GM12878 (cell line): ENCODE measurements at regions not wholly inside any gene's neighbourhood (a gene's known extent, or its start where the extent isn't known, plus 50 kb on each side); places are given as distances from the start of the nearest gene placed in this dataset.

ENCODE experiments used
- ATAC-seq: fragments of 200-7000 bp; cut with Tn5 transposase; 3 replicates; pipeline ENCODE4 v1.9.1; 2020; ENCODE audit warnings: mild to moderate bottlenecking, moderate library complexity
- BruUV-seq: library from RNA; stranded (reverse); fragments of 400-500 nt; replicated peaks from 2 replicates; lab custom pipeline; 2021; lab: Mats Ljungman, UMichigan
- CTCF ChIA-PET: fragments of 300-600 bp; sonication (Branson Sonifier 250); formaldehyde crosslinking; extraction: SDS; loops from one replicate; lab custom pipeline; 2021; ENCODE audit warnings: inconsistent platforms; lab: Yijun Ruan, JAX
- POLR2A ChIA-PET: fragments of 350-600 bp; formaldehyde crosslinking; extraction: SDS; loops from one replicate; lab custom pipeline; 2021; ENCODE audit warnings: inconsistent platforms; lab: Charles Lee
- RAD21 ChIA-PET: fragments of 300-600 bp; sonication (Branson Sonifier 250); formaldehyde crosslinking; loops from one replicate; lab custom pipeline; 2023; ENCODE audit warnings: antibody characterized with exemption; ENCODE audit not compliant: unreplicated experiment; lab: Charles Lee
- SMC1A ChIA-PET: fragments of 300-600 bp; sonication (Branson Sonifier 250); formaldehyde crosslinking; loops from one replicate; lab custom pipeline; 2023; ENCODE audit not compliant: unreplicated experiment, uncharacterized antibody; lab: Charles Lee
- DNase-seq: peaks from one replicate; pipeline ENCODE4 v3.0.0-alpha.2; 2011; ENCODE audit warnings: low read depth, low spot score
- FAIRE-seq: peaks from 3 replicates; lab custom pipeline; 2011; peaks lifted over from hg19 to GRCh38; lab: Jason Lieb, UNC
- H2AFZ ChIP-seq: 2 replicates; pipeline ENCODE4 v1.6.0; 2011; ENCODE audit warnings: low read depth, low read length, control low read depth; ENCODE audit not compliant: control insufficient read depth
- H3K27ac ChIP-seq: 2 replicates; pipeline ENCODE4 v1.5.1; 2011; ENCODE audit warnings: control low read depth; ENCODE audit not compliant: control insufficient read depth, insufficient read depth
- H3K27me3 ChIP-seq, 2 experiments: replicated peaks in 1 of 2; 2 replicates each; pipeline versions ENCODE4 v1.6.0 to v1.6.1; 2011; ENCODE audit warnings: low read length in 1 of 2; ENCODE audit not compliant: control insufficient read depth in 2 of 2, insufficient read depth in 2 of 2
- H3K36me3 ChIP-seq, 2 experiments: 2 replicates each; pipeline ENCODE4 v1.5.1; 2011; ENCODE audit warnings: low read length in 1 of 2; ENCODE audit not compliant: control insufficient read depth in 2 of 2, insufficient read depth in 2 of 2
- H3K4me1 ChIP-seq: 2 replicates; pipeline ENCODE4 v1.6.1; 2011; ENCODE audit warnings: mild to moderate bottlenecking, low read length, moderate library complexity, mixed read lengths; ENCODE audit not compliant: control insufficient read depth, insufficient read depth
- H3K4me2 ChIP-seq: 2 replicates; pipeline ENCODE4 v1.6.0; 2011; ENCODE audit warnings: control low read depth; ENCODE audit not compliant: control insufficient read depth, insufficient read depth
- H3K4me3 ChIP-seq: fragments of 200-600 bp; sonication (generic); 2 replicates; pipeline ENCODE4 v1.5.1; 2016
- H3K79me2 ChIP-seq: 2 replicates; pipeline ENCODE4 v1.6.0; 2011; ENCODE audit warnings: low read length; ENCODE audit not compliant: control insufficient read depth, insufficient read depth
- H3K9ac ChIP-seq: 2 replicates; pipeline ENCODE4 v1.8.0; 2011; ENCODE audit warnings: low read length, control low read depth, mixed read lengths; ENCODE audit not compliant: control insufficient read depth, insufficient read depth
- H3K9me3 ChIP-seq: replicated peaks from 3 replicates; pipeline ENCODE4 v1.5.1; 2011; ENCODE audit warnings: mild to moderate bottlenecking, low read length; ENCODE audit not compliant: control insufficient read depth, insufficient read depth
- H4K20me1 ChIP-seq: 2 replicates; pipeline ENCODE4 v1.6.0; 2011; ENCODE audit not compliant: control insufficient read depth, insufficient read depth
- CHD1 ChIP-seq: IDR thresholded peaks from 2 replicates; pipeline ENCODE4 v1.6.1; 2012; ENCODE audit warnings: low read depth, low read length, improper control_type of control experiment
- EED ChIP-seq: sonication (generic); IDR thresholded peaks from 2 replicates; pipeline ENCODE4 v1.6.1; 2016; ENCODE audit warnings: antibody characterized with exemption, low read depth
- EZH2 ChIP-seq: IDR thresholded peaks from 2 replicates; pipeline ENCODE4 v1.6.1; 2012; ENCODE audit warnings: low read depth, mild to moderate bottlenecking, control low read depth, inconsistent platforms, low read length, borderline replicate concordance; ENCODE audit not compliant: control insufficient read depth
- FOXM1 ChIP-seq: IDR thresholded peaks from 2 replicates; pipeline ENCODE4 v1.6.1; 2012; ENCODE audit warnings: low read depth, mild to moderate bottlenecking, inconsistent platforms, low read length, moderate library complexity
- GATAD2B ChIP-seq: fragments of 450-650 bp; conservative IDR thresholded peaks from 2 replicates; pipeline ENCODE4 v1.6.1; 2017; ENCODE audit warnings: low read depth, mild to moderate bottlenecking, moderate library complexity
- KAT2A ChIP-seq: conservative IDR thresholded peaks from 2 replicates; pipeline ENCODE4 v1.6.1; 2011; ENCODE audit warnings: low read depth, low read length; ENCODE audit not compliant: control insufficient read depth
- MTA2 ChIP-seq: fragments of 450-650 bp; IDR thresholded peaks from 2 replicates; pipeline ENCODE4 v1.6.1; 2016; ENCODE audit warnings: low read depth, mild to moderate bottlenecking, moderate library complexity
- NR2F1 ChIP-seq: fragments of 450-650 bp; conservative IDR thresholded peaks from 2 replicates; pipeline ENCODE4 v1.6.1; 2017; ENCODE audit warnings: mild to moderate bottlenecking
- PML ChIP-seq: IDR thresholded peaks from 2 replicates; pipeline ENCODE4 v1.6.1; 2012; ENCODE audit warnings: low read length, inconsistent platforms
- POLR2A ChIP-seq: IDR thresholded peaks from 2 replicates; pipeline ENCODE4 v1.6.1; 2011; ENCODE audit warnings: low read depth, mild to moderate bottlenecking, low read length
- POU2F2 ChIP-seq: IDR thresholded peaks from 3 replicates; pipeline ENCODE4 v1.6.1; 2011; ENCODE audit warnings: low read depth, mild to moderate bottlenecking, low read length, borderline replicate concordance
- RB1 ChIP-seq: fragments of 450-650 bp; formaldehyde crosslinking; IDR thresholded peaks from 2 replicates; pipeline ENCODE4 v1.6.1; 2017; ENCODE audit warnings: mild to moderate bottlenecking, borderline replicate concordance
- RUNX3 ChIP-seq: IDR thresholded peaks from 2 replicates; pipeline ENCODE4 v1.6.1; 2012; ENCODE audit warnings: low read length, inconsistent platforms
- SIN3A ChIP-seq: IDR thresholded peaks from 2 replicates; pipeline ENCODE4 v1.6.1; 2012; ENCODE audit warnings: low read depth, low read length, improper control_type of control experiment
- SUZ12 ChIP-seq: fragments of 200-600 bp; sonication (generic); IDR thresholded peaks from one replicate; pipeline ENCODE4 v1.6.1; 2018; ENCODE audit warnings: antibody characterized with exemption, mild to moderate bottlenecking; ENCODE audit not compliant: unreplicated experiment
- YBX1 ChIP-seq: fragments of 450-650 bp; IDR thresholded peaks from 2 replicates; pipeline ENCODE4 v1.6.1; 2016; ENCODE audit warnings: antibody characterized with exemption
- ZZZ3 ChIP-seq: IDR thresholded peaks from 2 replicates; pipeline ENCODE4 v1.6.1; 2011; ENCODE audit warnings: low read depth; ENCODE audit not compliant: control insufficient read depth, insufficient read length
- WGBS: methylation state at CpG from one replicate; pipeline ENCODE4 v1.1.6; 2016; ENCODE audit warnings: low lambda C conversion rate; ENCODE audit not compliant: insufficient replicate concordance, insufficient coverage; ENCODE audit errors: missing lambda C conversion rate; 5-methylcytosine and 5-hydroxymethylcytosine counted together
- in situ Hi-C: fragments of 300-500 bp; cut with MboI; formaldehyde crosslinking; loops from 9 replicates; pipeline ENCODE4 v1.14.3; 2018; ENCODE audit warnings: mixed read lengths
- intact Hi-C: fragments of 100-400 bp; cut with micrococcal nuclease; formaldehyde crosslinking; loops from one replicate; pipeline ENCODE4 v1.14.2; 2022; ENCODE audit not compliant: unreplicated experiment
- TF ChIP-seq, protein P1 (sequence below): IDR thresholded peaks from 2 replicates; pipeline ENCODE4 v1.6.1; 2012; ENCODE audit warnings: low read depth, low read length, improper control_type of control experiment
- TF ChIP-seq, protein P2 (sequence below): IDR thresholded peaks from 2 replicates; pipeline ENCODE4 v1.6.1; 2011; ENCODE audit warnings: low read depth, low read length, improper control_type of control experiment, borderline replicate concordance
- TF ChIP-seq, protein P3 (sequence below): fragments of 450-650 bp; IDR thresholded peaks from 2 replicates; pipeline ENCODE4 v1.6.1; 2017; ENCODE audit warnings: mild to moderate bottlenecking, moderate library complexity

DNA sequence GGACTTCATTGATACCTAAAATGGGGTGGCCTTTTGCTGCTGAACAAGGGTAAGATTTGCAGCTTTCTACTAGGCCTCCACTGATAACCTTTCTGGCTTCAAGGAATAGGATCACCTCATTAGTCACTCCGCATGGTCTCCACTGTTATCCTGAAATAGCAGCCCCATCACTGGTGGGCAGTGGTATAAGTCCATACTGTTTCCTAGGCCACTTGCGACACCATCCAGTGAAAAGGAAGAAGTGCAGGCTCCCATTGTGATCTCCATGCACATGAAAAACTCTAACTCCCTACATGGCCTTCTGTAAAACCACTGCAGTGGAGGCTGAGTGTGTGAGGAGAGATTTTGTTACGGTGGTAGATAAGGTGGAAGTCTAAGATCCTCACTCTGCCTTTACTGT is 1455.9 kb downstream of the SI start:
- no peak overlapping the region for H3K27ac ChIP-seq
- H3K79me2 ChIP-seq, result no peaks in the 10 kb centered on the region
- no peaks in the 10 kb centered on the region for H3K36me3 ChIP-seq
- SMC1A ChIA-PET, result no interaction called here
- CTCF ChIA-PET, result no interaction called here
- ATAC-seq (peak; percentile 36; the same call in 2 of the 3 replicates), DNase-seq (no peak), FAIRE-seq (no peak)
- no peak overlapping the region for H3K4me2 ChIP-seq
- POLR2A ChIA-PET, result no interaction called here
- no peak overlapping the region for H3K9ac ChIP-seq
- no TSS peak for BruUV-seq
- intact Hi-C loops, result no loop called here
- TF ChIP-seq EED (no peak), MTA2 (no peak), SIN3A (no peak), YBX1 (no peak), EZH2 (no peak), PML (no peak), FOXM1 (no peak), POLR2A (no peak), POU2F2 (no peak), KAT2A (no peak), RUNX3 (no peak), NR2F1 (no peak), CHD1 (no peak), GATAD2B (no peak), SUZ12 (no peak), ZZZ3 (no peak), RB1 (no peak)
- TF ChIP-seq, protein P1, sequence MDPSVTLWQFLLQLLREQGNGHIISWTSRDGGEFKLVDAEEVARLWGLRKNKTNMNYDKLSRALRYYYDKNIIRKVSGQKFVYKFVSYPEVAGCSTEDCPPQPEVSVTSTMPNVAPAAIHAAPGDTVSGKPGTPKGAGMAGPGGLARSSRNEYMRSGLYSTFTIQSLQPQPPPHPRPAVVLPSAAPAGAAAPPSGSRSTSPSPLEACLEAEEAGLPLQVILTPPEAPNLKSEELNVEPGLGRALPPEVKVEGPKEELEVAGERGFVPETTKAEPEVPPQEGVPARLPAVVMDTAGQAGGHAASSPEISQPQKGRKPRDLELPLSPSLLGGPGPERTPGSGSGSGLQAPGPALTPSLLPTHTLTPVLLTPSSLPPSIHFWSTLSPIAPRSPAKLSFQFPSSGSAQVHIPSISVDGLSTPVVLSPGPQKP, result no peak
- TF ChIP-seq, protein P2, sequence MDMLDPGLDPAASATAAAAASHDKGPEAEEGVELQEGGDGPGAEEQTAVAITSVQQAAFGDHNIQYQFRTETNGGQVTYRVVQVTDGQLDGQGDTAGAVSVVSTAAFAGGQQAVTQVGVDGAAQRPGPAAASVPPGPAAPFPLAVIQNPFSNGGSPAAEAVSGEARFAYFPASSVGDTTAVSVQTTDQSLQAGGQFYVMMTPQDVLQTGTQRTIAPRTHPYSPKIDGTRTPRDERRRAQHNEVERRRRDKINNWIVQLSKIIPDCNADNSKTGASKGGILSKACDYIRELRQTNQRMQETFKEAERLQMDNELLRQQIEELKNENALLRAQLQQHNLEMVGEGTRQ, result no peak
- TF ChIP-seq, protein P3, sequence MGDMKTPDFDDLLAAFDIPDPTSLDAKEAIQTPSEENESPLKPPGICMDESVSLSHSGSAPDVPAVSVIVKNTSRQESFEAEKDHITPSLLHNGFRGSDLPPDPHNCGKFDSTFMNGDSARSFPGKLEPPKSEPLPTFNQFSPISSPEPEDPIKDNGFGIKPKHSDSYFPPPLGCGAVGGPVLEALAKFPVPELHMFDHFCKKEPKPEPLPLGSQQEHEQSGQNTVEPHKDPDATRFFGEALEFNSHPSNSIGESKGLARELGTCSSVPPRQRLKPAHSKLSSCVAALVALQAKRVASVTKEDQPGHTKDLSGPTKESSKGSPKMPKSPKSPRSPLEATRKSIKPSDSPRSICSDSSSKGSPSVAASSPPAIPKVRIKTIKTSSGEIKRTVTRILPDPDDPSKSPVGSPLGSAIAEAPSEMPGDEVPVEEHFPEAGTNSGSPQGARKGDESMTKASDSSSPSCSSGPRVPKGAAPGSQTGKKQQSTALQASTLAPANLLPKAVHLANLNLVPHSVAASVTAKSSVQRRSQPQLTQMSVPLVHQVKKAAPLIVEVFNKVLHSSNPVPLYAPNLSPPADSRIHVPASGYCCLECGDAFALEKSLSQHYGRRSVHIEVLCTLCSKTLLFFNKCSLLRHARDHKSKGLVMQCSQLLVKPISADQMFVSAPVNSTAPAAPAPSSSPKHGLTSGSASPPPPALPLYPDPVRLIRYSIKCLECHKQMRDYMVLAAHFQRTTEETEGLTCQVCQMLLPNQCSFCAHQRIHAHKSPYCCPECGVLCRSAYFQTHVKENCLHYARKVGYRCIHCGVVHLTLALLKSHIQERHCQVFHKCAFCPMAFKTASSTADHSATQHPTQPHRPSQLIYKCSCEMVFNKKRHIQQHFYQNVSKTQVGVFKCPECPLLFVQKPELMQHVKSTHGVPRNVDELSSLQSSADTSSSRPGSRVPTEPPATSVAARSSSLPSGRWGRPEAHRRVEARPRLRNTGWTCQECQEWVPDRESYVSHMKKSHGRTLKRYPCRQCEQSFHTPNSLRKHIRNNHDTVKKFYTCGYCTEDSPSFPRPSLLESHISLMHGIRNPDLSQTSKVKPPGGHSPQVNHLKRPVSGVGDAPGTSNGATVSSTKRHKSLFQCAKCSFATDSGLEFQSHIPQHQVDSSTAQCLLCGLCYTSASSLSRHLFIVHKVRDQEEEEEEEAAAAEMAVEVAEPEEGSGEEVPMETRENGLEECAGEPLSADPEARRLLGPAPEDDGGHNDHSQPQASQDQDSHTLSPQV, result no peak
- H4K20me1 ChIP-seq, result no peaks in the 10 kb centered on the region
- WGBS, result 29% methylated on average over 3 of the region's 3 CpGs
- H2AFZ ChIP-seq, result no peak overlapping the region
- H3K4me1 ChIP-seq, result no peaks in the 10 kb centered on the region
- H3K9me3 ChIP-seq, result no peaks in the 10 kb centered on the region
- H3K27me3 ChIP-seq, result no peaks in the 10 kb centered on the region
- RAD21 ChIA-PET, result no interaction called here
- no peak overlapping the region for H3K4me3 ChIP-seq
- in situ Hi-C loops, result no loop called here
